Panc1 (cell line): ENCODE measurements at regions not wholly inside any gene's neighbourhood (a gene's known extent, or its start where the extent isn't known, plus 50 kb on each side); places are given as distances from the start of the nearest gene placed in this dataset.

ENCODE experiments used
- ATAC-seq: fragments of 200-7000 bp; cut with Tn5 transposase; 2 replicates; pipeline ENCODE4 v1.9.1; 2020; ENCODE audit warnings: mild to moderate bottlenecking, moderate library complexity
- BruUV-seq: library from RNA; stranded (reverse); fragments of 400-500 nt; replicated peaks from 2 replicates; lab custom pipeline; 2021; lab: Mats Ljungman, UMichigan
- CTCF ChIA-PET: fragments of 300-600 bp; sonication (Branson Sonifier 250); formaldehyde crosslinking; loops from one replicate; lab custom pipeline; 2022; ENCODE audit warnings: antibody characterized with exemption; lab: Charles Lee
- POLR2A ChIA-PET: fragments of 300-600 bp; sonication (Branson Sonifier 250); formaldehyde crosslinking; loops from one replicate; lab custom pipeline; 2022; ENCODE audit warnings: antibody characterized with exemption; lab: Charles Lee
- DNase-seq: peaks from one replicate; pipeline ENCODE4 v3.0.0-alpha.2; 2010; ENCODE audit warnings: low read depth, low spot score
- H3K27ac ChIP-seq: 2 replicates; pipeline ENCODE4 v1.5.1; 2011; ENCODE audit warnings: mild to moderate bottlenecking, low read length, inconsistent platforms
- H3K27me3 ChIP-seq: fragments of 200-500 bp; sonication (Bioruptor generic); 2 replicates; pipeline ENCODE4 v1.6.0; 2014; ENCODE audit warnings: low read length, inconsistent platforms; ENCODE audit not compliant: control insufficient read depth, insufficient read depth
- H3K36me3 ChIP-seq: fragments of 200-500 bp; sonication (Bioruptor generic); 2 replicates; pipeline ENCODE4 v1.5.1; 2014; ENCODE audit warnings: inconsistent platforms, mild to moderate bottlenecking, low read length, moderate library complexity; ENCODE audit not compliant: control insufficient read depth, insufficient read depth
- H3K4me1 ChIP-seq: 2 replicates; pipeline ENCODE4 v1.5.1; 2011; ENCODE audit warnings: inconsistent platforms, mild to moderate bottlenecking, low read length, moderate library complexity; ENCODE audit not compliant: control insufficient read depth, insufficient read depth
- H3K4me3 ChIP-seq, 2 experiments: 2 replicates each; pipeline ENCODE4 v1.5.1; 2011 to 2012; ENCODE audit warnings: low read depth in 2 of 2, low read length in 2 of 2, mild to moderate bottlenecking in 2 of 2, inconsistent platforms in 1 of 2, moderate library complexity in 1 of 2
- H3K9me3 ChIP-seq: fragments of 200-500 bp; sonication (Bioruptor generic); 2 replicates; pipeline ENCODE4 v1.5.1; 2014; ENCODE audit warnings: low read depth, mild to moderate bottlenecking, inconsistent platforms, low read length, moderate library complexity; ENCODE audit not compliant: control insufficient read depth, insufficient read depth
- CTCF ChIP-seq: fragments of 450-650 bp; IDR thresholded peaks from 2 replicates; pipeline ENCODE4 v1.5.1; 2017; ENCODE audit warnings: mild to moderate bottlenecking
- POLR2AphosphoS5 ChIP-seq: IDR thresholded peaks from 2 replicates; pipeline ENCODE4 v1.6.1; 2012; ENCODE audit warnings: mild to moderate bottlenecking, low read depth, low read length, moderate library complexity
- REST ChIP-seq, 2 experiments: IDR thresholded peaks; 2 replicates each; pipeline ENCODE4 v1.6.1; 2011 to 2012; ENCODE audit warnings: low read depth in 2 of 2, control low read depth in 1 of 2, low read length in 1 of 2, mild to moderate bottlenecking in 1 of 2, moderate library complexity in 1 of 2; ENCODE audit not compliant: insufficient read depth in 1 of 2
- SIN3A ChIP-seq: IDR thresholded peaks from 2 replicates; pipeline ENCODE4 v1.6.1; 2012; ENCODE audit warnings: low read depth, mild to moderate bottlenecking, low read length, moderate library complexity, borderline replicate concordance; ENCODE audit not compliant: insufficient read depth
- TCF7L2 ChIP-seq: IDR thresholded peaks from 2 replicates; pipeline ENCODE4 v1.6.1; 2011; ENCODE audit warnings: mild to moderate bottlenecking, low read depth, low read length, inconsistent platforms
- in situ Hi-C: cut with HindIII; loops from 2 replicates; pipeline ENCODE4 v1.10.0; 2016; ENCODE audit warnings: low sequenced_read_pairs, low pct_unique_long_range_greater_than_20kb
- intact Hi-C: fragments of 100-400 bp; cut with micrococcal nuclease; formaldehyde crosslinking; loops from one replicate; pipeline ENCODE4 v1.10.0; 2022; ENCODE audit not compliant: unreplicated experiment

DNA sequence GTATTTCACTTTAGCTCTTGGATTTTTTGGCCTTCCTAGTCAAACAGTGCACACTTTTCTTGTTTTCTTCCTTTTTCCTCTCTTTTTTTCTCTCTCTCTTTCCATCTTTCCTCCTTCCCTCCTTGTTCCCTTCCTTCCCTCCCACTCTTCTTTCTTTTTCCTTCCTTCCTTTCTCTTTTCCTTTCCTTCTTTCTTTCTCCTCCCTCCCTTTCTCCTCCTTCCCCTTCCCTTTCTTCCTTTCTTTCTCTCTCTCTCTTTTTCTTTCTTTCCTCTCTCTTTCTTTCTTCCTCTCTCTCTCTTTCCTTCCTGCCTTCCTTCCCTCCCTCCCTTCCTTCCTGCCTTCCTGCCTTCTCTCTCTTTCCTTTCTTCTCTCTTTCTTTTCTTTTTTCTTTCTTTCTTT is 181.6 kb upstream of the ELAC2 start:
- POLR2A ChIA-PET: no interaction called here
- intact Hi-C loops: no loop called here
- Histone ChIP-seq H3K27ac (no peak overlapping the region), H3K4me3 (no peak overlapping the region), H3K36me3 (no peaks in the 10 kb centered on the region), H3K27me3 (no peaks in the 10 kb centered on the region), H3K9me3 (no peaks in the 10 kb centered on the region), H3K4me1 (no peaks in the 10 kb centered on the region)
- ATAC-seq (no peak), DNase-seq (no peak)
- no TSS peak for BruUV-seq
- no peak for TF ChIP-seq SIN3A
- TF ChIP-seq POLR2AphosphoS5: no peak
- TF ChIP-seq CTCF: no peak
- TF ChIP-seq TCF7L2: no peak
- no peak for TF ChIP-seq REST (IDR thresholded peaks at IDR 0.05; ENCODE audit: insufficient read depth in 1 of 2, low read depth in 2 of 2, low read length in 1 of 2)
- CTCF ChIA-PET: no interaction called here
- in situ Hi-C loops: no loop called here

GRCh38 chr17:13197586-13197985 is 179.8 kb upstream of the ELAC2 start:
- H3K27ac ChIP-seq: no peak overlapping the region
- no peaks in the 10 kb centered on the region for H3K4me1 ChIP-seq
- H3K9me3 ChIP-seq: no peaks in the 10 kb centered on the region
- intact Hi-C loops: no loop called here
- TF ChIP-seq REST (IDR thresholded peaks at IDR 0.05; ENCODE audit: insufficient read depth in 1 of 2, low read depth in 2 of 2, low read length in 1 of 2) (no peak), POLR2AphosphoS5 (no peak), TCF7L2 (no peak), SIN3A (no peak), CTCF (no peak)
- in situ Hi-C loops: no loop called here
- H3K27me3 ChIP-seq: no peaks in the 10 kb centered on the region
- no peak for DNase-seq
- H3K4me3 ChIP-seq: no peak overlapping the region
- ChIA-PET POLR2A (no interaction called here), CTCF (no interaction called here)
- ATAC-seq: no peak
- no TSS peak for BruUV-seq
- H3K36me3 ChIP-seq: no peaks in the 10 kb centered on the region
